ENCODE measurements at regions not wholly inside any gene's neighbourhood (a gene's known extent, or its start where the extent isn't known, plus 50 kb on each side); places are given as distances from the start of the nearest gene placed in this dataset.

- no peak for DNase-seq (ENCODE audit: low read depth in 2 of 3, low spot score in 2 of 3)
These were observed 1248.8 kb upstream of the SLC10A2 start for GRCh38 chr13:104314926-104315535.

GRCh38 chr13:104314321-104314720, 1248.1 kb upstream of the SLC10A2 start:
- no peak for DNase-seq (ENCODE audit: low read depth in 2 of 3, low spot score in 2 of 3)

- no peak for DNase-seq (ENCODE audit: low read depth in 2 of 3, low spot score in 2 of 3)
These were observed 1244.6 kb upstream of the SLC10A2 start for GRCh38 chr13:104310861-104311260.

- no peak for DNase-seq (ENCODE audit: low read depth in 2 of 3, low spot score in 2 of 3)
These were observed 1243.2 kb upstream of the SLC10A2 start for GRCh38 chr13:104309431-104309830.

- DNase-seq (ENCODE audit: low read depth in 2 of 3, low spot score in 2 of 3): no peak
These were observed 1235.2 kb upstream of the SLC10A2 start for GRCh38 chr13:104301171-104301975.

GRCh38 chr13:104297075-104297474, 1230.9 kb upstream of the SLC10A2 start:
- DNase-seq (ENCODE audit: low read depth in 2 of 3, low spot score in 2 of 3): no peak

GRCh38 chr13:104296286-104296685, 1230.1 kb upstream of the SLC10A2 start:
- no peak for DNase-seq (ENCODE audit: low read depth in 2 of 3, low spot score in 2 of 3)

- DNase-seq (ENCODE audit: low read depth in 2 of 3, low spot score in 2 of 3): no peak
These were observed 1229.3 kb upstream of the SLC10A2 start for GRCh38 chr13:104295537-104295936.

- no peak for DNase-seq (ENCODE audit: low read depth in 2 of 3, low spot score in 2 of 3)
These were observed 1223.2 kb upstream of the SLC10A2 start for GRCh38 chr13:104289400-104289799.

GRCh38 chr13:104288496-104288895, 1222.3 kb upstream of the SLC10A2 start:
- no peak for DNase-seq (ENCODE audit: low read depth in 2 of 3, low spot score in 2 of 3)

GRCh38 chr13:104286566-104287290, 1220.5 kb upstream of the SLC10A2 start:
- DNase-seq (ENCODE audit: low read depth in 2 of 3, low spot score in 2 of 3): no peak

GRCh38 chr13:104281910-104282309, 1215.7 kb upstream of the SLC10A2 start:
- DNase-seq (ENCODE audit: low read depth in 2 of 3, low spot score in 2 of 3): no peak

GRCh38 chr13:104270731-104271130, 1204.5 kb upstream of the SLC10A2 start:
- no peak for DNase-seq (ENCODE audit: low read depth in 2 of 3, low spot score in 2 of 3)

GRCh38 chr13:104267206-104267811, 1201.1 kb upstream of the SLC10A2 start:
- no peak for DNase-seq (ENCODE audit: low read depth in 2 of 3, low spot score in 2 of 3)

GRCh38 chr13:104256701-104257100, 1190.5 kb upstream of the SLC10A2 start:
- no peak for DNase-seq (ENCODE audit: low read depth in 2 of 3, low spot score in 2 of 3)

GRCh38 chr13:104253063-104253680, 1187.0 kb upstream of the SLC10A2 start:
- no peak for DNase-seq (ENCODE audit: low read depth in 2 of 3, low spot score in 2 of 3)

- no peak for DNase-seq (ENCODE audit: low read depth in 2 of 3, low spot score in 2 of 3)
These were observed 1185.7 kb upstream of the SLC10A2 start for GRCh38 chr13:104251931-104252330.

GRCh38 chr13:104246955-104247354, 1180.7 kb upstream of the SLC10A2 start:
- DNase-seq (ENCODE audit: low read depth in 2 of 3, low spot score in 2 of 3): no peak

GRCh38 chr13:104206450-104207044, 1140.3 kb upstream of the SLC10A2 start:
- DNase-seq (ENCODE audit: low read depth in 2 of 3, low spot score in 2 of 3): no peak

- DNase-seq (ENCODE audit: low read depth in 2 of 3, low spot score in 2 of 3): no peak
These were observed 1138.0 kb upstream of the SLC10A2 start for GRCh38 chr13:104204177-104204576.

GRCh38 chr13:104198801-104199200, 1132.6 kb upstream of the SLC10A2 start:
- no peak for DNase-seq (ENCODE audit: low read depth in 2 of 3, low spot score in 2 of 3)
